Ovary (tissue), 3 donors: ENCODE measurements at regions not wholly inside any gene's neighbourhood (a gene's known extent, or its start where the extent isn't known, plus 50 kb on each side); places are given as distances from the start of the nearest gene placed in this dataset.

Source experiments
- CTCF ChIP-seq, 3 donors: fragments of 450-650 bp in 2 of 3; fragments of 200-600 bp in 1 of 3; IDR thresholded peaks; one replicate each; pipeline versions ENCODE4 v1.5.1 to v1.8.0; 2016 to 2022; ENCODE audit warnings: antibody characterized with exemption in 3 of 3, mild to moderate bottlenecking in 1 of 3
- EP300 ChIP-seq: sonication (generic); formaldehyde crosslinking; IDR thresholded peaks from one replicate; pipeline ENCODE4 v1.6.1; 2017; ENCODE audit warnings: antibody characterized with exemption
- POLR2A ChIP-seq: fragments of 450-650 bp; IDR thresholded peaks from one replicate; pipeline ENCODE4 v1.6.1; 2017; ENCODE audit warnings: antibody characterized with exemption, mild to moderate bottlenecking, moderate library complexity
- donor health status: DM: no; HTN: no; CAD: no.

DNA sequence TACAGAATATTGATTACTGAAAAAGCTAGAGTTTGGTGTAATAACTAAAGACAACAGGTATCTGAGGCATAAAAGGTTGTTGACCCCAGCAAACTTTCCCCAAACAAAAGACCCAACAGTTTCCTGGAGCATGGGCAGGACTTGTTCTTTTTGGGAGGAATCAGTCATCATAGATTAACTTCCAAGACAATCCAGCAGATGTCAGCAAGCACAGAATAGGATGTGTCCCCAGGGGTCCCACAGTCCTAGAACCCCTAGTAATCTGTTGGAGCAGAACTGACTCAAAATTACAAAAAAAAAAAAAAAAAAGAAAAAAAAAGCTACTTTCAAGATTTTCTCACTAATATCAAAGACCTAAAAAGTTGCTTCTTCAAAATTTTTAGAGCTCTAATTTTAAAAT lies 564.7 kb upstream of the SLC39A10 start:
- TF ChIP-seq CTCF (IDR thresholded peaks at IDR 0.05) (no peak), POLR2A (no peak), EP300 (no peak)
